ENCODE measurements at regions not wholly inside any gene's neighbourhood (a gene's known extent, or its start where the extent isn't known, plus 50 kb on each side); places are given as distances from the start of the nearest gene placed in this dataset.

DNA sequence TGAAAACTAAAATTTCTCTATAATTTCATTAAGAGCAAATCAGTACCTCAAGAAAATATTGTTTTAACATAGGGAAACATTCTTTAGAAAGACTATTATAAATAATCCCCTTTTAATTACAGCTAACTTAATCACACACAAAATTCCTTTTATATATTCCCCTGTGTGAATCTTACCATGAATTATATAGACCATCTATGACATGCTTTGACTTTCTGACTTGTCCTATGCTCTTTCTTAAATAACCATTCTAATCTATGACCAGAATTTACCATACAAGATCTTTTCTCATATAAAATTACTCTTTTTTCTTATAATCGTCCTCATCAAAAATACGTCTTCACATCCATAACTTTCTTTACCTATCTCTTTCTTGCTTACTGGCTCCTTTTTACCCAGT lies 824.2 kb upstream of the FAM98A start:
- Histone ChIP-seq H3K36me3 (ENCODE audit: control insufficient read depth in 2 of 4, insufficient read depth in 4 of 4, low read length in 3 of 4) (peaks cover 0 to 4% (median 0%) of the 10 kb centered on the region in 4 experiments; a peak in 1 of 8 replicates), H3K4me3 (ENCODE audit: extremely low read depth in 1 of 4, insufficient read depth in 2 of 4, low read depth in 3 of 4, low read length in 4 of 4) (no peak overlapping the region), H3K4ac (replicated peaks; ENCODE audit: insufficient read length, low read depth, low read length) (no peak overlapping the region), H3K79me2 (ENCODE audit: control insufficient read depth in 1 of 2, insufficient read depth in 2 of 2, low read length in 2 of 2) (no peaks in the 10 kb centered on the region), H3K23ac (ENCODE audit: insufficient read length) (no peak overlapping the region), H3K14ac (ENCODE audit: insufficient read length) (no peak overlapping the region), H3K27me3 (replicated peaks in 1 of 4; ENCODE audit: control insufficient read depth in 3 of 4, extremely low read depth in 1 of 4, insufficient read depth in 3 of 4, low read length in 3 of 4) (no peaks in the 10 kb centered on the region), H3K9ac (replicated peaks in 1 of 4; ENCODE audit: extremely low read depth in 1 of 4, low read depth in 3 of 4, low read length in 3 of 4) (no peak overlapping the region), H2BK120ac (replicated peaks; ENCODE audit: low read depth, low read length) (no peak overlapping the region), H2BK5ac (ENCODE audit: low read depth, low read length) (no peak overlapping the region), H2BK20ac (ENCODE audit: low read length) (no peak overlapping the region), H4K8ac (ENCODE audit: extremely low read depth, insufficient read depth, low read length) (no peak overlapping the region), H2AFZ (ENCODE audit: low read length) (no peak overlapping the region), H2BK15ac (ENCODE audit: low read length) (no peak overlapping the region), H3K56ac (replicated peaks; ENCODE audit: insufficient read length, low read depth, low read length) (no peak overlapping the region), H4K91ac (replicated peaks; ENCODE audit: insufficient read length, low read length) (no peak overlapping the region), H3K23me2 (ENCODE audit: low read depth, low read length) (peaks cover 1% of the 10 kb centered on the region; the same call in 1 of the 2 replicates), H4K5ac (ENCODE audit: insufficient read length, low read depth, low read length) (no peak overlapping the region), H3K4me1 (replicated peaks in 1 of 4; ENCODE audit: control insufficient read depth in 3 of 4, insufficient read depth in 4 of 4, low read length in 3 of 4) (no peaks in the 10 kb centered on the region), H3K27ac (ENCODE audit: low read depth, low read length) (no peak overlapping the region), H2AK5ac (ENCODE audit: low read depth, low read length) (no peak overlapping the region), H3K79me1 (ENCODE audit: low read depth, low read length) (no peaks in the 10 kb centered on the region), H3K18ac (ENCODE audit: extremely low read depth, low read length) (no peak overlapping the region), H3K4me2 (ENCODE audit: insufficient read depth in 1 of 2, low read depth in 2 of 2, low read length in 2 of 2) (no peak overlapping the region), H3K9me3 (ENCODE audit: insufficient read depth in 2 of 2, low read depth in 1 of 2, low read length in 1 of 2) (peaks cover 29 to 38% of the 10 kb centered on the region in 2 experiments; a peak in 3 of 4 replicates), H2BK12ac (ENCODE audit: low read depth, low read length) (no peak overlapping the region), H4K20me1 (replicated peaks in 1 of 2; ENCODE audit: control insufficient read depth in 1 of 2, insufficient read depth in 2 of 2, low read length in 2 of 2) (no peaks in the 10 kb centered on the region)
- no peak for DNase-seq (ENCODE audit: low read depth in 1 of 2, low spot score in 2 of 2)
- ChIA-PET POLR2A (ENCODE audit: partially characterized antibody) (no interaction called here), CTCF (ENCODE audit: partially characterized antibody) (no interaction called here)
- no peak for FAIRE-seq
- WGBS, 2 experiments (ENCODE audit: extremely low coverage in 1 of 2, insufficient coverage in 1 of 2, insufficient read length in 1 of 2, insufficient replicate concordance in 2 of 2, low coverage in 1 of 2, low lambda C conversion rate in 2 of 2, missing lambda C conversion rate in 1 of 2): 90 to 100% methylated on average over 2 of the region's 2 CpGs
- TF ChIP-seq RBBP5 (IDR thresholded peaks at IDR 0.05; ENCODE audit: borderline replicate concordance, low read depth, low read length) (no peak), TAF1 (IDR thresholded peaks at IDR 0.05; ENCODE audit: low read depth, low read length) (no peak)

Measured in H1 (cell line).